ENCODE measurements at regions not wholly inside any gene's neighbourhood (a gene's known extent, or its start where the extent isn't known, plus 50 kb on each side); places are given as distances from the start of the nearest gene placed in this dataset.

- CTCF ChIA-PET = no interaction called here
- Mint-ChIP-seq H3K36me3 (ENCODE audit: insufficient read depth, unreplicated experiment) (no peaks in the 10 kb centered on the region), H3K27ac (ENCODE audit: low read depth, unreplicated experiment) (no peak overlapping the region), H3K4me3 (ENCODE audit: unreplicated experiment) (no peak overlapping the region), H3K4me1 (ENCODE audit: insufficient read depth, unreplicated experiment) (no peaks in the 10 kb centered on the region), H3K9me3 (ENCODE audit: unreplicated experiment) (peaks cover 12% of the 10 kb centered on the region), H3K27me3 (ENCODE audit: insufficient read depth, unreplicated experiment) (no peaks in the 10 kb centered on the region)
- no peak for TF ChIP-seq CTCF (IDR thresholded peaks at IDR 0.05; ENCODE audit: unreplicated experiment)
- no TSS peak for BruUV-seq (replicated peaks)
- intact Hi-C loops (cut with micrococcal nuclease) = no loop called here
- POLR2A ChIA-PET = no interaction called here
- DNase-seq (ENCODE audit: unreplicated experiment) = no peak
These were observed 114.3 kb downstream of the THBS2 start for GRCh38 chr6:169139179-169139971.

- Mint-ChIP-seq H3K4me3 (ENCODE audit: unreplicated experiment) (no peak overlapping the region), H3K9me3 (ENCODE audit: unreplicated experiment) (peaks cover 21% of the 10 kb centered on the region), H3K36me3 (ENCODE audit: insufficient read depth, unreplicated experiment) (no peaks in the 10 kb centered on the region), H3K4me1 (ENCODE audit: insufficient read depth, unreplicated experiment) (no peaks in the 10 kb centered on the region), H3K27ac (ENCODE audit: low read depth, unreplicated experiment) (no peak overlapping the region), H3K27me3 (ENCODE audit: insufficient read depth, unreplicated experiment) (no peaks in the 10 kb centered on the region)
- no peak for TF ChIP-seq CTCF (IDR thresholded peaks at IDR 0.05; ENCODE audit: unreplicated experiment)
- no peak for DNase-seq (ENCODE audit: unreplicated experiment)
- no TSS peak for BruUV-seq (replicated peaks)
- ChIA-PET CTCF (no interaction called here), POLR2A (interaction anchor here (0.7 to 1.2 kb wide), 3 partner anchors 10 to 622 kb away, joined by 3 to 5 read pairs (median 3); no protein-coding TSS in a partner anchor)
- intact Hi-C loops (cut with micrococcal nuclease) = no loop called here
These were observed 121.2 kb downstream of the THBS2 start for GRCh38 chr6:169132352-169132940.

- no TSS peak for BruUV-seq (replicated peaks)
- Mint-ChIP-seq H3K9me3 (ENCODE audit: unreplicated experiment) (peaks cover 21% of the 10 kb centered on the region), H3K4me3 (ENCODE audit: unreplicated experiment) (no peak overlapping the region), H3K36me3 (ENCODE audit: insufficient read depth, unreplicated experiment) (no peaks in the 10 kb centered on the region), H3K27ac (ENCODE audit: low read depth, unreplicated experiment) (no peak overlapping the region), H3K27me3 (ENCODE audit: insufficient read depth, unreplicated experiment) (no peaks in the 10 kb centered on the region), H3K4me1 (ENCODE audit: insufficient read depth, unreplicated experiment) (no peaks in the 10 kb centered on the region)
- ChIA-PET CTCF (interaction anchor here (0.7 kb wide), 2 partner anchors 404 to 406 kb away, joined by 3 to 4 read pairs; no protein-coding TSS in a partner anchor), POLR2A (no interaction called here)
- no peak for DNase-seq (ENCODE audit: unreplicated experiment)
- TF ChIP-seq CTCF (IDR thresholded peaks at IDR 0.05; ENCODE audit: unreplicated experiment) = no peak
- intact Hi-C loops (cut with micrococcal nuclease) = no loop called here
These were observed 122.3 kb downstream of the THBS2 start for GRCh38 chr6:169131390-169131789.

GRCh38 chr6:169130113-169130512, 123.5 kb downstream of the THBS2 start:
- no peak for TF ChIP-seq CTCF (IDR thresholded peaks at IDR 0.05; ENCODE audit: unreplicated experiment)
- BruUV-seq (replicated peaks) = no TSS peak
- H3K27ac Mint-ChIP-seq (ENCODE audit: low read depth, unreplicated experiment) = no peak overlapping the region
- ChIA-PET POLR2A (interaction anchor here (1.2 kb wide), 1 partner anchor 16 kb away, joined by 4 read pairs; no protein-coding TSS in a partner anchor), CTCF (no interaction called here)
- intact Hi-C loops (cut with micrococcal nuclease) = no loop called here
- H3K9me3 Mint-ChIP-seq (ENCODE audit: unreplicated experiment) = peaks cover 13% of the 10 kb centered on the region
- no peaks in the 10 kb centered on the region for H3K4me1 Mint-ChIP-seq (ENCODE audit: insufficient read depth, unreplicated experiment)
- H3K4me3 Mint-ChIP-seq (ENCODE audit: unreplicated experiment) = no peak overlapping the region
- H3K36me3 Mint-ChIP-seq (ENCODE audit: insufficient read depth, unreplicated experiment) = no peaks in the 10 kb centered on the region
- H3K27me3 Mint-ChIP-seq (ENCODE audit: insufficient read depth, unreplicated experiment) = no peaks in the 10 kb centered on the region
- DNase-seq (ENCODE audit: unreplicated experiment) = no peak

Measured in MCF 10A (cell line).